KBM-7 (cell line): ENCODE measurements at regions not wholly inside any gene's neighbourhood (a gene's known extent, or its start where the extent isn't known, plus 50 kb on each side); places are given as distances from the start of the nearest gene placed in this dataset.

Experiments
- DNase-seq: peaks from one replicate; pipeline ENCODE4 v3.0.0-alpha.2; 2015
- in situ Hi-C: fragments of 300-500 bp; cut with MboI; formaldehyde crosslinking; loops from 2 replicates; pipeline ENCODE4 v1.14.3; 2020; ENCODE audit warnings: low sequenced_read_pairs, low pct_unique_long_range_greater_than_20kb, mixed read lengths

GRCh38 chr22:48740086-48740730, 1087.5 kb downstream of the BRD1 start:
- in situ Hi-C loops = no loop called here

DNA sequence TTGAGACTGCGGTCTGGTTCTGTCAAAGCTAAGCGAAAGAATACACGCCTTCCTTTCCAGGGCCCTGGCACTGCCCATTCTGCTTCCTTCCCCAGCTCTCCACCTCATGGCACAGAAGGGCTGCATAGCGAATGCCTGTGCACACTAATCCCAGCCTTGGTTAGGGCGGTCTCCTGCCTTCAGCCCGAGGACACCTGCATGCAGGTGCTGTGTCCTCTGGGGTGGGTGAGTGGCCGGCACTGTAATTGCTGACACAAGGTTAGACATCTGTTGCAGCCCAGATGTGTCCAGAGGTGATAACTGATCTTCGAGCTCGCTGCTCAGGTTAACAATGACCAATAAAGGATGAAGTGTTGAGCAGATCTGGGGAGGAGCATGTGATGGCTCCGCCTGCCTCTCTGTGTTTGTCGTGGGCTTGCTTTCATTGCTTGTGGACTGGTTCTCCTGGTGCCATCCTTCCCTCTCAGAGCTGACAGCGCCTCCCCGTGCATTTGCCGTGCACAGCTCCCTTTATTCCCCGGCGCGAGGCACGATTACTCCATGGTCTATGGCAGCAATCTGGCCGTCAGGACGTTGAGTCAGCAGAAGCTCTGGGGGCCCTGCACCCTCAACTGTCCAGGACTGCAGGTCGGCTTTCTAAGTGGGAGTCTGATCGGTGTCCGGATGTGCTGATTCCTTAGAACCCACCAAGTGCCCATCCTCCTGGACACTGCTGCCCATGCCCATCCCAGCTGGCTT, 1088.2 kb downstream of the BRD1 start:
- in situ Hi-C loops = no loop called here
- no peak for DNase-seq

More at GRCh38 chr22:48740086-48740730, 1087.5 kb downstream of the BRD1 start:
- DNase-seq = no peak

DNA sequence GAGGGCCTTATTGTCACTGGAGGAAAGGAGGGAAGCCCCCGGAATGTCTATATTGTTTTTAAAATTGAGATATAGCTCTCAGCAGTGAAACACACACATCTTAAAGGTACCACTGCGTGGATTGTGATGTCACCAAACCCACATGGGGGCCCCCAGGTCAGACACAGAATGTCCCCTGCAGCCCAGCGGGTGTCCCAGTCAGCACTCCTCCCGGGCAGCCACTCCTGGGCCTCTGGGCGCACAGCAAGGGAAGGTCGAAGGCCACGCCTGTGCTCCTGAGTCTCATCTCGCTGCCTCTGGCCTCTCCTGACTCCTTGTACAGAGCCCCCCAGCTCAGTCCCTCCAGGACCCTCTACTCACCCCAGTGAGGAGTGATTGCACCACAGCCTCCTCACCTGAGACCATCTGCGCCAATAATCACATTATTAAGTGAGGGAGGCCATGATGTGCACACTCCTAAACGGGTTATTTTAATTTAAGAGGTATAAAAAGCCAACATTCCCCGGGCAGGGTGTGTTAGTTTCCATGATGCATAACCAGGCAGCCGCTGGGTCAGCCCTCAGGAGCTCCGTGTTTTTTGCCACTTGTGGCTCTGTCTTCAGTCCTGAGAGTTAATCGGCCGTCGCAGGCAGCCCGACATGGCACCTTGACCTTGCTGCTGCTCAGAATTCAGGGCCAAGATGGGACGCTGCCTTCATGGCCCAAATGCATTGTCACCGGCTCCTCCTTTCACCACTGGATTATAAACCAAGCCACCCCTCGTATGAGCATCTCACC, 1089.3 kb downstream of the BRD1 start:
- in situ Hi-C loops = no loop called here
- no peak for DNase-seq

DNA sequence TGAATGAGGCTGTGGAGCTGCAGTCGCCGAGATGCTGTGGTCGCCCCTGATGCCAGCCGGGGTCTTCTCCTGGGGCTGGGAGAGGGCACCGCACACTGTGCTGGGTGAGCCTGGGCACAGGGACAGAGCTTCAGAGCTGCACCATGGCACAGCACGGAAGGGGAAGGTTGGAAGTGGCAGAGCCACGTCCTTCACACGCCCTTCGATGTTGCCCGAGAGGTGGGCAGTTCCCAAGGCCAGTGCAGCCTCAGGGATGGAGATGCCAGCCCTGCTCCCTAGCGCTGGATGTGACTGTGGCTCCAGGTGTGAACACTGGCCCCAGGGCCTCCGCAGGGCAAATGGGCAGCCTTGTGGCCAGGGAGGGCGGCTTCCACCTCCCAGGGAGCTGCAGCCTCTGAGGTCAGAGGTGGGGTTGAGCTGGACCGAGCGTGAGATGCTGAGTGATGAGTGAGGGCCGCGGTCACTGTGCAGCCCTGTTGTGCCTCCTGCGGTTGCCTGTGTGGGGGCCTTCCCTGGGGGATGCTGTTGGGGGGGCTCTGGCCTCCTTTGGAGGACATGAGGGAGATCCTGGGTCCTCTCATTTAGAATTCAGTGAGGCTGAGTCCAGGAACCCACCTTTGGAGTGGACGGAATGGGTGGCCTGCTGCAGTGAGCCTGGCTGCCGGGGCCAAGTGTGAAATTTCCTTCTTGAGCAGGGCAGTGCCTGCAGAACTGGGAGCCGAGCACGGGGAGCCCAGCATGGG, 1090.0 kb downstream of the BRD1 start:
- in situ Hi-C loops = no loop called here
- no peak for DNase-seq

GRCh38 chr22:48736593-48737460, 1090.8 kb downstream of the BRD1 start:
- in situ Hi-C loops = no loop called here
- DNase-seq = no peak

DNA sequence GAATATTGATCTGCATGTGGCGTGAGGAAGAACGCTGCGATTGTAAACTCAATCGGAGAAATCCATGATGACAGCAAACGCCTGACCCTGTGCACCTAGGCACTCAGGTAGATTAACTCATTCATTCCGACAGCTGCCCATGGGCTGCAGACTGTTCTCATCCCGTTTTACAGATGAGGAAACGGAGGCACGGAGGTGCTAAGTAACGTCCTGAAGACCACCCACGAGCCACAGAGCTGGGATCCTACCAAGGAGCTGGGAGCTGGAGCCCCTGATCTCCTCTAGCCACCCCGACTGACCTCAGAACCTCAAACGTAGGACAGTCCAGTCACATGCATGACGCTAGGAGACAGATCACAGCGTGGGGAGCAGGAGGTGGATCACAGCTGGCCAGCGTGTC, 1092.7 kb downstream of the BRD1 start:
- in situ Hi-C loops = no loop called here
- no peak for DNase-seq

DNA sequence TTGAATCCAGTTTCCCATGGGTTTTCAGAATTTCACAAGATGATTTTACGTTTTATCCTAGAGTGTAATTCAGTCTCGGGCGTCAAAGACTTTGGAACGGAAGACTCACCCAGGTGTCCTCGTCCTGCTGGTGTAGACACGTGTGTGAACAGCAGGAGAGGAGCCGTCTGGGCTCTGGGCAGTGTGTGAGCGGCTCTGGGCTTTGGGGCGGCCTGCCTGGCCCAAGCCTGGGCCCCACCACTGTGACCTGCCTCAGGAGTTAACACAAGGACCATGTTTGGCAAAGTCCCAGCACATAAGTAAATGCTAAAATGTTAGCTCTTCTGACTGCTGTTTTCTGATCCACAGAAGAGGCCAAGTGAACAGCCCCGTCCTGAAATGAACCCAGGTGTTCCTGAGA, 1093.3 kb downstream of the BRD1 start:
- in situ Hi-C loops = no loop called here
- no peak for DNase-seq

GRCh38 chr22:48729499-48730171, 1098.0 kb downstream of the BRD1 start:
- in situ Hi-C loops = no loop called here

GRCh38 chr22:48727454-48728058, 1100.1 kb downstream of the BRD1 start:
- no peak for DNase-seq
- in situ Hi-C loops = no loop called here

More at GRCh38 chr22:48729499-48730171, 1098.0 kb downstream of the BRD1 start:
- no peak for DNase-seq

DNA sequence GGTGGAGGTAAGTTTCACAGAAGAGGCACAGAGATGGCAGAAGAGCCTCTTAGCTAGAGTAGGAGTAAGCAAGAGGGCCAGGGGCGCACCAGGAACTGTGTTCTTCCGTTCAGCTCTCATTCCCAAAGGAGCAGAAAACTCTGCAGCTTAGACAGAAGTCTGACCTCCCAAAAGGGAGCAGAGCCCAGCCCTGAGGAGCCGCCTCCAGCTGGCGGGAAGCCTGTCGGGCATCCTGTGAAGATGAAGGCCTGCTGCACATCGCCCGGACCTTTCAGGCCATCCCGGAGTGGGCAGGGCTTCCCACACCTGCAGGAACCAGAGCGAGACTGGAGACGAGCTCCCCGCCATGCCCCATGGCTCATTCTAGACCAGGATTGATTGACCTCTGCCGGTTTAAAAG, 1102.8 kb downstream of the BRD1 start:
- in situ Hi-C loops = no loop called here
- no peak for DNase-seq

GRCh38 chr22:48722661-48723060, 1105.0 kb downstream of the BRD1 start:
- in situ Hi-C loops = no loop called here
- no peak for DNase-seq

- no peak for DNase-seq
- in situ Hi-C loops = no loop called here
Measured at GRCh38 chr22:48721395-48721669, 1106.3 kb downstream of the BRD1 start.

DNA sequence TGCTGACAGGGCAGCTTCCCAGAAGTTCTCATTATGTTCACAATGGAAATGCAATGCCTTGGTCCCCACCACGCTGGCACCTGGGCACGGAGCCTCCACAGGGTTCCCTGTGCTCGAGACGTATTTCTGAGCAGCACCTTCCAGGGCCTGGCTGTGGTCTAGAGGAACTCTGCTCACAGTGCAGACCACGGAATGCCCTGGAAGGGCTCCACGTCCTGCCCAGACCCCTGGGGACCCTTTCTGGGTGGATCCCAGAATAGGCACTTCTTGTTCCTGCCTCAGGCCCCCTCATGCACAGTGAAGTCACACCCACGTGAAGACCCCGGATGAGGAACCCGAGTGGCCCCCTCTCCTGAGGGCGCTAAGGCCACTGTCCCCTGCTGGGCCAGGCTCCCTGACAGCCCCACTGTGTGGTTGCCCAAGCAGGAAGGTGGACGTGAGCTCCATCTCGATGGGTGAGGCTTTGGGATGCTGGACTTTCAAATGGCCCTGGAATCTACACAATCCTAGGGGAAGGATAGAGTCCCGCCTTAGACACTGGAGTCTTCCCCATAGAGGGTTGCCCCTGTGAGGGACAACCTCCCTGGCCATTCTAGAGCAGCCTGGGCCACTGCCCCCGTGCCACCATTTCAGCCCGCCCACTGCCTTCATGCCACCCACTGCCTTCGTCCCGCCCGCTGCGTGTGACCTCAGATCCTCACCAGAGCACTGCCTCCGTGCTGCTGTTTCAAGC, 1106.8 kb downstream of the BRD1 start:
- no peak for DNase-seq
- in situ Hi-C loops = no loop called here

- no peak for DNase-seq
- in situ Hi-C loops = no loop called here
Measured at GRCh38 chr22:48719978-48720661, 1107.6 kb downstream of the BRD1 start.

- no peak for DNase-seq
- in situ Hi-C loops = no loop called here
Measured at GRCh38 chr22:48718818-48719500, 1108.7 kb downstream of the BRD1 start.
